GM21526 (cell line): ENCODE measurements at regions not wholly inside any gene's neighbourhood (a gene's known extent, or its start where the extent isn't known, plus 50 kb on each side); places are given as distances from the start of the nearest gene placed in this dataset.
"Not testable (repeated sequence)": the region's sequence is repeated elsewhere in the genome, so short reads cannot be mapped to it uniquely, and the experiment has no call there.

Experiments
- ATAC-seq: cut with Tn5 transposase; IDR thresholded peaks from one replicate; pipeline ENCODE4 v1.9.1; 2021; ENCODE audit warnings: moderate library complexity; ENCODE audit not compliant: unreplicated experiment, low FRiP score

DNA sequence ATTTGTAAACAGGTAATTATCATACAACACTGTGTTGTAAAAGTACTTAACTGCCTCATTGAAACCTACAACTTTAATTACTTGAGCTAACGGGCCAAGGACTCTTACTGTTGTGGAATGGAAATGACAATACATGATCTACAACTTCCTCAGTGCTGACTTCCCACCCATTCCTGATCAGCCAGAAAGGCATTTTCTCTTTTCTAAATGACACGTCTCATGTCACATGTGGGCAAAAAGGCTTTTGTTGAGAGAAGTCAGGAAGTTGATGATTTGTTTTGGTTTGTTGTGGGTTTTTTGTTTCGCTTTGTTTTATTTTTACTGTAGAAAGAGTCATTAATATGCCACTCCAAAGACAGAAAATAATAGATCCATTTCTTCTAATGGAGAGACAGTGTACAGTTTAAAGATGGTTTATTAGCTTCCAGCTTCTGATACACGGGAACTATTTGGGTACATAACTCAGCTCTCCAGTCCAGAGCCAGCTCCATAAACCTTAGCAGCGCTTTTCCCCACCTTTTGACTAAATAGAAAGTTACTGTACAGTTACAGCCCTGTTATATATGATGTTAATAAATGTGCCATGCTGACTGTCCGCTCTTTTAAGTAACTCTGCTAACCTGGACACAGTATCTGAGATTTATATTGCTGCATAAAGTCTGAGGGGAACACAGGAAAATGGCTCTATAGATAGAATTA, 509.4 kb upstream of the API5 start:
- no peak for ATAC-seq

DNA sequence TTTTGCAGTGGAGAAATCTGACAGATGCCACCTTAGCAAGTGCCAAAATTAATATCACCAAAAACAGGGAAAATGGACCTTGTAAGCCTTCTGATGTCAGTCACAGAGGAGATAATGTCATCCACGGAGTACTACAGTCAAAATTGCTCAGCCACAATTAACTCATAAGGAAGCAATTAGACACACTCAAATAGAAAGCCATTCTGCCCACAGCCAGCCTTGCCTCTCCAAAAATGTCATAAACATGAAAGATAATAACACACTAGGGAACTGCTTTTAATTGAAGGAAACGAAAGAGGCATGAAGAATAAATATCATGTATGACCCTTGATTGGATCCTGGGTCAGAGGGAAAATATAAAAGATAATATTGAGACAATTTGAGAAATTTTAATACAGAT, 505.6 kb upstream of the API5 start:
- ATAC-seq: no peak

DNA sequence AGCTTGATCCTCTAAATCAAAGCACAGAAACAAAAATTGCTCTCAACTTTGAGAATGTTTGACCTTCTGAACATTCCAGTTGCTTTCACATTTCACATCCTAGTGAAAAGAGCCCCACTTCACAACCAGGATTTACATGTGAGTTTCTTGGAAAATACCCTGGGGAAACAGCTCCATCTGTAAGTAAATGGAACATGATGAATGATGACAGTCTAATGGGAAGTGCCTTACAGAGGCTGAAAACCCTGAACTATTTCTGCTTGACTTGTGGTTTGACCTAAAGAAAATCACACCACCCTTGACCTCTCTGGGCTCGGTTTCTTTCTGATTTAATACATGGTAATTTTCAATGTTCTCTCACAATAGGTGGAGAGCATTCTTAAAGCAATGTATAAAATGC, 499.4 kb upstream of the API5 start:
- ATAC-seq: no peak

DNA sequence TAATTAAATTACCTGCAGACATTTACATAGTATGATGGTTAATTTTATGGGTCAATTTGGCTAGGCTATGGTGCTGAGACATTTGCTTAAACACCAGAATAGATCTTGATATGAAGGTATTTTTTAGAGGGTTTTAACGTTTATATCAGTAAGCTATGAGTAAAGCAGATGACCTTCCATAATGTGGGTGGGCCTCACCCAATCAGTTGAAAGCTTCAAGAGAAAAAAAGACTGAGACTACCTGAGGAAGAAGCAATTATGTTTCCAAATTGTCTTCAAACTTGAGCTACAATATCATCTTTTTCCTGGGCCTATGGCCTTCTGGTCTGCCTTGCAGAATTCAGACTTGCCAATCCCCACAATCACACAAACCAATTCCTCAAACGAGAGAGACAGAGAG, 498.8 kb upstream of the API5 start:
- no peak for ATAC-seq

DNA sequence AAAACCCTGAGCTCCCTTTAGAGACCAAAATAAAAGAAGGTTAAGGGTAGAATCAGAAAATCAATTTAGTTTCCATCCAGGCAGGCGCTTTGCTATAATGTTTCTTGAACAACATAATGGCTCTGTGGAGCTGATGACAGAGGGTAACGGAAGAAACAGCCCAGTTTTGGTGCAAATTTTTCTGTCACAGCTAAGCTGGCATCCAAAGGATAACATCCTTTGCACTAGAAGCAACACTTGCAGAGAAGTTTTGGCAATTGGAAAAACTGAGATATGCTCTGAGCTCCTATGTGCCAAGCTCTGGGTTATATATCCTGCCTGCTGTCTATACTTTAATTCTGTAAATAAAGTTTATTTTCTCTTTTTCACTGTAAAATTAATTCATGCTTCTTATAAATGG, 495.3 kb upstream of the API5 start:
- no peak for ATAC-seq

DNA sequence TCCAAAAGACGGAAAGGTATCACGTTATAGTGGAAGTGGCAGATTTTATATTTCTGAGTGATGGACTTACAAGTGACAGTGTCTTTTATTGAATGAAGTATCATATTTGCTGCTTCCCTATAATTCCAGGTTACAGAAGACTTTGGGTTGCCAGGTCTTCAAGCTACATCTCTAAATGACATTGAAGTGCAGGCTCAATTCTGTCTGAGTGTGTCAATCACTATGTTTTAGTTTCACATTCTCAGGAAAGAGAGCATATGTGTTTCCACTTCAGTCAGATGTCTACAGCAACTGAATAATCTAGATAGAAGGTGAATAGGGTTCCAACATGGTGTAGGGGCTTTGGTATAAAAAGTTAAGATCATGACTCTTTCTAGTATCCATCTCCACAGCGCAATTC, 492.7 kb upstream of the API5 start:
- no peak for ATAC-seq

DNA sequence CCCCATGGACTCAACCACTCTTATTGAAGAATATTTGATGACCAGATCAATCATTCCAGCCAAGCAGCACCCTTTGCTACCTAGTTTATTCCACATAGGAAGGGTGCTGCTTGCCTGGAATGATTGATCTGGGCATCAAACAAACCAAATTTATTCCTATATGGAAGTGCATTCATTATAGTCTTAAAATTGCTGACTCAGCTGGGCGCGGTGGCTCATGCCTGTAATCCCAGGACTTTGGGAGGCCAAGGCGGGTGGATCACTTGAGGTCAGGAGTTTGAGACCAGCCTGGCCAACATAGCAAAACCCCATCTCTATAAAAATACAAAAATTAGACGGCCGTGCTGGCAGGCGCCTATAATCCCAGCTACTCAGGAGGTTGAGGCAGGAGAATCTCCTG, 489.6 kb upstream of the API5 start:
- not testable (repeated sequence) for ATAC-seq

DNA sequence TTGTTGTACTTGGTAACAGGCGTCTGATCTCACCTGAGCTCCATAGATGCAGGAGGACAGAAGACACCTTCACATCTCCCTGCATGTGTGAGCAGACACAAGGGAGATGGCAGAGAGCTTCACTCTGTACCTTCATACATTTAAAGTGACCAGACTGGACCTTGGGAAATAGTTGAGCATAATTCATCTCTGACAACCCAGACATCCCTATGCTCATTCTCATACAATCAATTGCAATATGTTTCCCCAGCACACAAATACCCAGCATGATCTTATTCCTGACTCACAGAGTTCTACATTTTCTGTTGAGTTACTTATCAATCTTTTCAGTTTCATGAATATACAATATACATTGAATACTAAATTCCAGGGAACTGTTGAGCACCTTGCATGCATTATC, 488.2 kb upstream of the API5 start:
- ATAC-seq: no peak

DNA sequence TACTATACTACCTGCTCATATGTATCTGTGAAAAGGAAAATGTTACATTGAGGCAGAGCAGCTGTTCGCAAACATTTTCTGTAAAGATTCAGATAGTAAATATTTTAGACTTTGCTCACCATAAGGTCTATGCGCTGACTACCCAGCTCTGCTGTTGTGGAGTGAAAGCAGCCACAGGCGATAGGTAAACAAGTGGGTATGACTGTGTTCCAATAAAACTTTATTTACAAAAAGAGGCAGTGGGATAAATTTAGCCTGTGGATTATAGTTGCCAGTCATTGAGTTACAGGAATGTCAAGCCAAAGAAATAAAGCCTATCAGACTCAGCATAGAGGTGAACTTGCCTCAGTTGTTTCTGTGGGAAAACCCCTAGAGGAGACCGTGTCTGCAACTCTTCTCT, 487.7 kb upstream of the API5 start:
- no peak for ATAC-seq

DNA sequence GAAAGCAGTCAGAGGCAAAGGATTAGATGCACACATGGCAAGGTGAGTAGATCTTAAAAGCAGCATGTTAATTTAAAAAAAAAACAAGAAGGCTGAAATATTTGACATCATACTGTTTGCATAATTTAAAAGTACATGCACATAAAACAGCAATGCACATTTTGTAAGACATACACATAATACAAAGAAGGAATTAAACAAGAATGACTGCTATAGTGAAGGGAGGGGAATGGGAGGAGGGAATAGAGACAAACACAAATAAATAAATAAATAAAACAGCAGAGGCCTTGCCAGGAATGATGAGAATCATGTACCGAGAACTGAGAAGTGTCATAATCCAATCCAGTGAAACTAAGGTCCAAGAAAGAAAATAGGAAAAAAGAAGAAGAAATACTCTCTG, 486.2 kb upstream of the API5 start:
- ATAC-seq: no peak

DNA sequence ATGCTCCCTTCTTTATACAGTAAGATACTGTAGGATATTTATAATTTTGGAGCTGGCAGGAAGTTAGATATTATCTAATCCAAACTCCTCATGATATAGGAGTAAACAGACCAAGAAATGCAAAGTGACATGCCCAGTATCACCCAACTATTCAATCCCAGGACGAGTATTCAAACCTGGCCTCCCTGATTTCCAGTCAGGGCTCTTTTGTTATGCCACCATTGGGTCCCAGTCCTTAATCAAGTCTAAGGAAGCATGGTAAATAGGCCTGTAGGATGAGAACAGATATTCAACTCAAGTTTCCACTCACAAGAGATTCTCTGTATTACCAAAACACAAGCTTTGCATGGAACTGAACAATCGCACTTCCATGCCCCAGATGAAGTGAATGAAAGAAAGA, 484.0 kb upstream of the API5 start:
- no peak for ATAC-seq

DNA sequence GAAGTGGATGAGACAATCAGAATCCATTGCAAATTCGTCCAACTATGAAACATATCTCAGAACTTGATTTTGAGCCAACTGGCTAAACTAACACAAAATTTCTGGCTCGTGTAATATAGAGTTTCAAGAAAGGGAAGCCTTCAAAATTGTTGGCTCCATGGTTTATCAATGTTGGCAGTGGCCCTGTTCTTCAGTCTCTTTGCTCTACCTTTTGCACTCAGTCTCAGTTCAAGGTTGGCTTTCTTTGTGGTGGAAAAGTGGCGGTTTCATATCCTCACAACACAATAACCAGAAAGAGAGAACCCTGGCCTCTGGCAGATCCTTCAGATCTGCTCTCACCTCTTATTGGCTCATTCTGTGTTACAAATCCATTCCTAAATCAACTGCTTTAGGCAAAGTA, 473.8 kb upstream of the API5 start:
- no peak for ATAC-seq

DNA sequence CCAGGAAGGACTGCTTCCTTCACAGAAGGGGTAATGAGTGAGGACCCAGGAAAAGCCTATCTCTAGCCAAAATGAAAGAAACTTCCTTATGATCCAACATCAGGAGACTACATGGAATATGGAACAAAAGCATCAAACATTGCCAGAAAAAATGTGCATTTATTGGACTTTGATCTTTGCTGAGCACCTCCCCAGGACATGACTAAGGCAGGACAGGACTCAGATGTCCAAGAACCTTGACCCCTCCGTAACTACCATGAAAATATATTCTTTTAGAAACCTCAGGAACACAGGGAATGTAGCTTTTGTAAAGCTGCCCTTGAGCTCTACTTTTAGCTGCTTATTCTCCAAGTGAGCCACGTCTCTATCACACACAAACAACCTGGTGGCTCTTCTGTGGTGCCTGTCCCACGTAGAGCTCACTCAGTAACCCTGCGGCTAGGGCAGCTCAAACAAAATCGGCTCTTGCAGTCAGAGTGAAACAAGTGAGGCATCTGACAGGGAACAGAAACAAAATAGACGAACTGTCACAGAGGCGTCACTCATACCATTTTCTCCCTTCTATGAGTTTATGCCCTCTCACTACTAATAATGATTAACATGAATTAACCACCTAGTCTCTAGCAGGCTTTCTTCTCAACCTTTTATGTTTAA, 471.5 kb upstream of the API5 start:
- no peak for ATAC-seq

DNA sequence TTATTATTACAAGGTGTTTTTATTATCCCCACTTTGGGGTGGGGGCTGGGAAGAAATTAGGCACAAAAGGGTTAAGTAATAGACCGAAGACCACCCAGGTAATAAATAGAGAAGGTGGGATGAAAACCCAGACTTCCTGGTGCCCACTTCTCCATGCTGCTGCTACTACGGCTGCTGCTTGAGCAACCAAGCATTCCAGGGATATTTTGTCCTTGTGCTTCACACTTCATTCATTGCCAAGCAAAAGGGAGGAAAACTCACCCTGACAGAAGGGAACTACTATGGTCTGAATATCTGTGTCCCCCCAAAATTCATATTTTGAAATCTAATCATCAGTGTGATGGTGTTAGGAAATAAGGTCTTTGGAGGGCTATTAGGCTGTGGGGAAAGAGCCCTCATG, 470.9 kb upstream of the API5 start:
- ATAC-seq: no peak

DNA sequence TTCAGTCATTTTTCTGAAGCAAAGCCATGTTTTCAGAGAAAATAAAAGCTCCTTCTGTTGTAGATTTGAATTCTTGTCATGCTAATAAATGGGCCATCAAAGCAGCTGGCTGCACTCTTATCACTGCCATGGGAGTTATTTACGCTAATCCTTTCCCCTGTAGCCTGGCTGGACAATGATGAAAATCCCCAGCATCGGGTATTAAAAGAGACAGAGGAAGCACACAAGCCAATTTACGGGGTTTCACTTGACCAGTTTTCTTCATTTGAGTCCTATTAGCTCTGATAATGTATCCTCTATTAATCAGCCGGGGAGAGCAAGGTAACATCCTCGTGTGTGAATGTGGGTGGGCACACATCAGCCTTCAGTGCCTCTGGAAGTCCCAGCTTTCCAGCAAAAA, 470.2 kb upstream of the API5 start:
- no peak for ATAC-seq

DNA sequence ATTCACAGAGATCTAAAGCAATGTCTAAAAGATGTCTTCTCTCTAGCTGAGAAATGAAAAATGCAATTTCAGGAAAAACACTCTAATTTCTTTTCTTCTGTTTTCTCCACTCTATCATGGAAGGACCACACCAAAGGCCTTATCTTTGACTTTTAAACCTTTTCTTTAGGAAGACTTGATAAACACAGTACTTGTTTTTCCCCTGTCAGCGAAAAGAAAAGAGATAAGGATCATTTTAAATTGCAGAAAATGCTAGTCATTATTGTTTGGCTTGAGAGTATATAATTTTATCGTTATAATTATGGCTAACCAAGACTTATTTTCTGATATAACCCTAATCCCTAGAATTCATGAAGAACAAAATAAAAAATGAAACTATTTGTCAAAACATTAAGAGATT, 462.4 kb upstream of the API5 start:
- no peak for ATAC-seq

DNA sequence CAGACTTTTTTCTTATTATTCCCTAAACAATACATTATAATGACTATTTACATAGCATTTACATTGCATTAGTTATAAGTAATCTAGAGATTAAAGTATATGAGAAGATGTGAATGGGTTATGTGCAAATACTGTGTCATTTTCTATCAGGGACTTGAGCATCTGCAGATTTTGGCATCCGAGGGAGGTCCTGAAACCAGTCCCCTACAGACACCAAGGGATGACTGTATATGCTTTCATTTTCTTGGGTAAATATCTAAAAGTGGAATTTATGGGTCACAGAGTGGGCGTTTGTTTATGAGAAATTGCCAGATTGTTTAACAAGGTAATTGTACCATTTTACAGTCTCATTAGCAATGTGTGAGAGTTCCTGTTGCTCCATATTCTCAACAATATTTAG, 454.5 kb upstream of the API5 start:
- no peak for ATAC-seq

DNA sequence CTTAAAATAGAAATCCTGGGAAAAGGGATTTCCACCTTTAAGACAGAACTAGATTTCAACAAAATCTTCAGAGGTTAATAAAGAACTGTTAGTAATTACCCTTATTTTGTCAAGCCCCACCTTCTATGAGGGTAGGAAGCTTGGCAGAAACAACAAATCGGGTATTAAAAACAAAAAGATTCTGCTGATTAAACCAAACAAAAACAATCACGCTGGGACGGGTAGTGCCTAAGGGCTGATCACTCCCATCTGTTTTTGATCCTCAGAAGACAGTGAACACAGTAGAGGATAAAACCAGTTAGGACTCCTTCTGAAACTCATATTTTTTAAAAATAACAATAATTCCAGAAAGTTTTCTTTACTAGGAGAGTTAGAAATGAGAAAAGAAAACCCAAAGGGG, 441.3 kb upstream of the API5 start:
- no peak for ATAC-seq

DNA sequence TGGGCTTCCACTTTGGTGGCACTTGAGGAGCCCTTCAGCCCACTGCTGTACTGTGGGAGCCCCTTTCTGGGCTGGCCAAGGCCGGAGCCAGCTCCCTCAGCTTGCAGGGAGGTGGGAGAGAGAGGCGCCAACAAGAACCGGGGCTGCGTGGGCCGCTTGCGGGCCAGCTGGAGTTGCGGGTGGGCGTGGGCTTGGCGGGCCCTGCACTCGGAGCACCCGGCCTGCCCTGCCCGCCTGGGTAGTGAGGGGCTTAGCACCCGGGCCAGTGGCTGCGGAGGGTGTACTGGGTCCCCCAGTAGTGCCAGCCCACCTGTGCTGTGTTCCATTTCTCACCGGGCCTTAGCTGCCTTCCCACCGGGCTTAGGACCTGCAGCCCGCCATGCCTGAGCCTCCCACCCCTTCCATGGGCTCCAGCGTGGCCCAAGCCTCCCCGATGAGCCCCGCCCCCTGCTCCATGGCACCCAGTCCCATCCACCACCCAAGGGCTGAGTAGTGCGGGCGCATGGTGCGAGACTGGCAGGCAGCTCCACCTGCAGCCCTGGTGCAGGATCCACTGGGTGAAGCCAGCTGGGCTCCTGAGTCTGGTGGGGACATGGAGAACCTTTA, 437.9 kb upstream of the API5 start:
- ATAC-seq: not testable (repeated sequence)

DNA sequence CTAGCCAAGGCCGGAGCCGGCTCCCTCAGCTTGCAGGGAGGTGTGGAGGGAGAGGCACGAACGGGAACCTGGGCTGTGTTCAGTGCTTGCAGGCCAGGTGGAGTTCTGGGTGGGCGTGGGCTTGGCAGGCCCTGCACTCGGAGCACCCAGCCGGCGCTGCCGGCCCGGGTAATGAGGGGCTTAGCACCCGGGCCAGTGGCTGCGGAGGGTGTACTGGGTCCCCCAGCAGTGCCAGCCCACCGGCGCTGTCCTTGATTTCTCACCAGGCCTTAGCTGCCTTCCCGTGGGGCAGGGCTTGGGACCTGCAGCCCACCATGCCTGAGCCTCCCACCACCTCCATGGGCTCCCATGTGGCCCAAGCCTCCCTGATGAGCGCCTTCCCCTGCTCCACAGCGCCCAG, 430.5 kb upstream of the API5 start:
- not testable (repeated sequence) for ATAC-seq

DNA sequence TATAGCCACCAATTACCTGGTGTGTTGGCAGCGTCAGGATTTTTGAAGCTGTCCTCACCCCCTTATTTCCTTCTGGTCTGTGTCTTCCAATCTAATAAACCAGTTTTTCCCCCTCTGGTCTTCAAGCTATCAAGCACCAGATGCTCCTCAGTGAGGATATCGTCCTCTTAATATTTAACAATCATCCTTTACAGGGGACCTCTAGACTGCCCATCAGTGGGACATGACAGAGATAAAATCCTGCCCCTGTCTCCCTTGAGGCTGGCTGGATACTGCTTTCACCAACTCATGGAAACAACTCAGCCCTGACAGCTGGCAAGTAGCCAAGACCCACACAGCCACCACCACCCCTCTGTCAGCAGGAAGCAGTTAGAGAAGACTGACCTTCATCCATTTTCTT, 421.0 kb upstream of the API5 start:
- ATAC-seq: no peak

DNA sequence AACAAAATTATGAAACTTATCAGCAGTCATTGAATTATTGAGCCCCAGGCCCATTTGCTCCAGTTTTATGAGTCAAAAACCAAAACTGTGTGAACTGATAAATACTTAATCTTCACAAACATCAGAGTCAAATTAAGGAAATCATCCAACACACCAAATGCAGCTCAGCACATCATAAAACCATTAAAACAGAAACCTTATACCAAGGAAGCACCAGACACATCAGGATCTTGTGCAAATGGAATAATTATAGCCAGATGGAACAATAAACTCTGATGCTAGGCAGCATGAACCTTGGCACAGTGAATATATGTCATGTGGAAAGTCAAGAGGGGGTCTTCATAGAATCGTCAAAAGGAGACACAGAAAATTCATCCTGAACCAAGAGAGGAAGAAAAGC, 410.7 kb upstream of the API5 start:
- no peak for ATAC-seq
